Brain microvascular endothelial cell (primary cell): ENCODE measurements at regions not wholly inside any gene's neighbourhood (a gene's known extent, or its start where the extent isn't known, plus 50 kb on each side); places are given as distances from the start of the nearest gene placed in this dataset.

Experiments
- DNase-seq: peaks from one replicate; pipeline ENCODE4 v3.0.0-alpha.2; 2020
- H3K27ac ChIP-seq: fragments of 250-450 bp; sonication (Bioruptor Pico); 2 replicates; pipeline ENCODE4 v1.5.1; 2020; ENCODE audit warnings: mild to moderate bottlenecking, moderate library complexity
- H3K27me3 ChIP-seq: fragments of 250-450 bp; sonication (Bioruptor Pico); replicated peaks from 2 replicates; pipeline ENCODE4 v1.5.1; 2020; ENCODE audit warnings: mild to moderate bottlenecking
- H3K36me3 ChIP-seq: fragments of 250-450 bp; sonication (Bioruptor Pico); replicated peaks from 2 replicates; pipeline ENCODE4 v1.5.1; 2020; ENCODE audit warnings: mild to moderate bottlenecking
- H3K4me3 ChIP-seq: 2 replicates; pipeline ENCODE4 v1.5.1; 2011; ENCODE audit warnings: low read depth, mild to moderate bottlenecking, control low read depth, low read length, moderate library complexity
- CTCF ChIP-seq: IDR thresholded peaks from 2 replicates; pipeline ENCODE4 v1.5.1; 2011; ENCODE audit warnings: low read depth, mild to moderate bottlenecking, moderate library complexity, low read length, control low read depth, inconsistent platforms; ENCODE audit errors: missing control alignments
- in situ Hi-C: cut with HindIII; loops from 2 replicates; pipeline ENCODE4 v1.10.0; 2017; ENCODE audit warnings: low sequenced_read_pairs, low pct_ligation_motif_present

- no peak for TF ChIP-seq CTCF
- in situ Hi-C loops = no loop called here
Measured at GRCh38 chr4:123300222-123301039, 96.2 kb upstream of the SPRY1 start.

DNA sequence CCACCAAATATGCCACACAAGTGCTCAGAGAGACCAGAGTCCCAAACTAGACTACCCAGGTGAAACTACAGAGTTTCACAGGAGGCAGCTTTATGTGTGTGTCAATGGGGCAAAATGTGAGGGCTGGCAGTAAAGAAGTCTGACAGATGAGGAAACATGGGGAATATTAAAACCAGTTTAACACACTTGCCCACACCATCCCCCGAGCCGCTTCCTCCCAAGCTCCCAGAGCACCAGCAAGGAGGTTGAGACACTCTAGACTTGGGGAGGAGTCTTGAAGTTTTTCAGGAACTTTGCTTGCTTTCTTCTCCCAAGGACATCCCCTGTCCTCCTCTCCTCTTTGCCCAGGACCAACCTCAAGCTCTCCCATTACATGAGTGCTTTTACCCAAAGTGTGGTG lies 94.7 kb upstream of the SPRY1 start:
- Histone ChIP-seq H3K4me3 (no peak overlapping the region), H3K36me3 (no peaks in the 10 kb centered on the region), H3K27ac (no peak overlapping the region), H3K27me3 (no peaks in the 10 kb centered on the region)
- in situ Hi-C loops = no loop called here
- no peak for DNase-seq
- no peak for TF ChIP-seq CTCF

More at GRCh38 chr4:123300222-123301039, 96.2 kb upstream of the SPRY1 start:
- DNase-seq = no peak
- Histone ChIP-seq H3K4me3 (no peak overlapping the region), H3K27ac (no peak overlapping the region), H3K36me3 (no peaks in the 10 kb centered on the region), H3K27me3 (no peaks in the 10 kb centered on the region)

- no peak for TF ChIP-seq CTCF
- no peaks in the 10 kb centered on the region for H3K36me3 ChIP-seq
- no peak for DNase-seq
- no peak overlapping the region for H3K27ac ChIP-seq
- in situ Hi-C loops = no loop called here
- H3K27me3 ChIP-seq = no peaks in the 10 kb centered on the region
- H3K4me3 ChIP-seq = no peak overlapping the region
Measured at GRCh38 chr4:123304151-123304964, 92.2 kb upstream of the SPRY1 start.

- Histone ChIP-seq H3K27me3 (no peaks in the 10 kb centered on the region), H3K27ac (no peak overlapping the region), H3K4me3 (no peak overlapping the region), H3K36me3 (no peaks in the 10 kb centered on the region)
- no peak for TF ChIP-seq CTCF
- in situ Hi-C loops = no loop called here
- DNase-seq = no peak
Measured at GRCh38 chr4:123305736-123306135, 90.9 kb upstream of the SPRY1 start.

- no peak for TF ChIP-seq CTCF
- in situ Hi-C loops = no loop called here
- Histone ChIP-seq H3K4me3 (no peak overlapping the region), H3K36me3 (no peaks in the 10 kb centered on the region), H3K27ac (no peak overlapping the region), H3K27me3 (no peaks in the 10 kb centered on the region)
- no peak for DNase-seq
Measured at GRCh38 chr4:123306769-123307168, 89.8 kb upstream of the SPRY1 start.
